Hematopoietic multipotent progenitor cell treated with erythropoietin and hydrocortisone succinate and interleukin-3 and kit ligand, for 4 days (in vitro differentiated cells): ENCODE measurements at regions not wholly inside any gene's neighbourhood (a gene's known extent, or its start where the extent isn't known, plus 50 kb on each side); places are given as distances from the start of the nearest gene placed in this dataset.

Source experiments
- DNase-seq: peaks from one replicate; pipeline ENCODE4 v3.0.0-alpha.2; 2015

DNA sequence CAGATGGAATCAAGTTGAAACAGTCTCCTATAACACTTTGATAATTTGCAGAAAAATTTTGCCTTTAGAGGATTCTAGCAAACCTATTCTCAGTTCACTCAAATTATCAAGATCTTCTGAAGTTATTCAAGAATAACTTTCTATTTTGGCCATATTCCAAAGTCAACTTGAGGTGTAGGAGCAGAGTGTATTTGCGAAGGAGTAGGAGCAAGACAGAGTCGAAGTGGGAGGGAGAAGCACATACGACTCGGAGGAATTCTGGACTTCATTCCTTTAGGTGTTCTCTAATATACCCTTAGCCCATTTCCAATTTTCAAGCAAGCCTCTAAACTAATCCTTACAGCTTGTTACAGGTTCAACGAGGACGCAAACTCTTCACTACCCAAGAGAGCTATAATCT is 252.9 kb downstream of the GPM6A start:
- DNase-seq, result no peak

DNA sequence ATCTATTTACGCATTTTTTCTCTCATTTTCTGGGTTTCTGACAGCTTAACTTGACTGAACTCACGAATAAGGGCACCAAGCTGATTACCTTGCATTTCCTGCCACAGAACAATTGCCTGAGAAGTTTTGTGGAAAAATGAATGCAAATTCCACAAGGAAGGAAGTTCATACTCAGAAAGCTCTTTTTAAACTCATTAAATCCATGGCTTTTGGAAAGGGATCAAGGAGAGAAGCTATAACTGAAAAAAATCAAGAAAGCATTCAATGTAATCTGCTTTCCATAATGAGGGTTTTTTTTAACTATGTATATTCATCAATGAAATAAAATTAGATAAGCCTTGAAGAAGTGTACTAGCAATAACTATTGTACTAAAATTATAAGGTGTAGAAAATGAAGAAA is 252.5 kb downstream of the GPM6A start:
- DNase-seq, result no peak

GRCh38 chr4:175560604-175561003 is 251.5 kb downstream of the GPM6A start:
- peak; percentile 26 for DNase-seq

GRCh38 chr4:175561696-175562095 is 250.4 kb downstream of the GPM6A start:
- DNase-seq, result no peak

DNA sequence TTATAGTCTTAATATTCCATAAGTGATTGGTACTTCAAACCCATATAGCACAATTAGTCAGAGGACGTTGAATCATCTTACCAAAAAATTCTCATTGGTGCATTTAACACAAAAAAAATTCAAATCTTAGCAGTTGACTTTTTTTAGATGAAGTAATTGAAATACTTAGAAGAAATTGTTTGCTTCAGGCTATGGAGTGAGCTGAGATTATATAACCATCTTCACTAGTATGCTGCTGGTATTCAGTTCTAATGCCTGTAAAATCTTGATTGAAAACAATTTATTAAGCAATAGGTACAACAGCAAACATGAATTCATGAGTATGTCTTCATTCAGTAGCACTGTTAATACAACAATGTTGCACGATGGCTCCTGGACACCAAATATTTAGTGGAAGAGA is 250.0 kb downstream of the GPM6A start:
- DNase-seq, result no peak

DNA sequence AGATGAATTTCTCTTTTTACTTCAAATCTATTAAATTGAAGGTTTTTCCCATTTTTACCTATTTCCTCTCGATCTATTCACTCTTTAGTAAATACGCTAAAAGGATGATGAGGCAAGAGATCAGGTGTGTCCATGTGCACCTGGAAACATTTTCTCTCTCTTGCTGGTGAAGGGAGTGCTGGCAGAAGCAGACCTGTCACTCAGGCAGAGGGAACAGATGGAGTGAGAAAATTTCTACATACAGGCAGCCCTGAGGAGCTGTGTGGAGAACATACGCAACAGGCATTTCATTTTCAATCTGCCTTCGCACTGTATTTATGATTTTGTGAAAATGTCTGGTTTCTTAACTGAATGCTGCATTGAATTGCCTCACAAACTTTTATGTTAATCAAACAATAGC is 249.5 kb downstream of the GPM6A start:
- DNase-seq, result no peak
